ENCODE measurements at regions not wholly inside any gene's neighbourhood (a gene's known extent, or its start where the extent isn't known, plus 50 kb on each side); places are given as distances from the start of the nearest gene placed in this dataset.
"Not testable (repeated sequence)": the region's sequence is repeated elsewhere in the genome, so short reads cannot be mapped to it uniquely, and the experiment has no call there.

DNA sequence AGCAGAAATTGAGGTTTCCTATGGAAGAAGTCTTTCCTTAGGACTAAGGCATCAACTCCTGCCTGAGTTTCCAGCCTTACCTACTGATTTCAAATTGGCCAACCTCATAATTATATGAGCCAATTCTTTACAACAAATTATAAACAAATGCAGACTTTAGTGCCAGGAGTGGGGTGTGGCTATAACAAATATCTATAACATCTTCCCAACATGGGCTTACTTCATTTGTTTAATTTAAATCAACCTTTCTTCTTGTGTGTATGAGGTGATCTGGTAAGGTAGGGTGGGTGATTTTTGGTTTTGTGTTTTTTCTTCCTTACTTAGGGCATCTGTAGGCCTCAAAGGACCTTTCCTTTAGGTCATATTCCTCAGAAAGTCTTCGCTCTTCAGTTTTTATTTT is 354.9 kb downstream of the SHANK2 start:
- peaks cover 8% of the 10 kb centered on the region for H3K4me1 Mint-ChIP-seq (ENCODE audit: low read depth)
- no peak overlapping the region for H3K4me3 Mint-ChIP-seq (ENCODE audit: low read depth)
- TF ChIP-seq, protein P1, sequence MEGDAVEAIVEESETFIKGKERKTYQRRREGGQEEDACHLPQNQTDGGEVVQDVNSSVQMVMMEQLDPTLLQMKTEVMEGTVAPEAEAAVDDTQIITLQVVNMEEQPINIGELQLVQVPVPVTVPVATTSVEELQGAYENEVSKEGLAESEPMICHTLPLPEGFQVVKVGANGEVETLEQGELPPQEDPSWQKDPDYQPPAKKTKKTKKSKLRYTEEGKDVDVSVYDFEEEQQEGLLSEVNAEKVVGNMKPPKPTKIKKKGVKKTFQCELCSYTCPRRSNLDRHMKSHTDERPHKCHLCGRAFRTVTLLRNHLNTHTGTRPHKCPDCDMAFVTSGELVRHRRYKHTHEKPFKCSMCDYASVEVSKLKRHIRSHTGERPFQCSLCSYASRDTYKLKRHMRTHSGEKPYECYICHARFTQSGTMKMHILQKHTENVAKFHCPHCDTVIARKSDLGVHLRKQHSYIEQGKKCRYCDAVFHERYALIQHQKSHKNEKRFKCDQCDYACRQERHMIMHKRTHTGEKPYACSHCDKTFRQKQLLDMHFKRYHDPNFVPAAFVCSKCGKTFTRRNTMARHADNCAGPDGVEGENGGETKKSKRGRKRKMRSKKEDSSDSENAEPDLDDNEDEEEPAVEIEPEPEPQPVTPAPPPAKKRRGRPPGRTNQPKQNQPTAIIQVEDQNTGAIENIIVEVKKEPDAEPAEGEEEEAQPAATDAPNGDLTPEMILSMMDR (IDR thresholded peaks at IDR 0.05; ENCODE audit: unreplicated experiment): no peak
- DNase-seq (ENCODE audit: low spot score, unreplicated experiment): no peak
- no peak overlapping the region for H3K27ac Mint-ChIP-seq
- H3K27me3 Mint-ChIP-seq: no peaks in the 10 kb centered on the region
- peaks cover 11% of the 10 kb centered on the region for H3K36me3 Mint-ChIP-seq (ENCODE audit: insufficient read depth)
- peaks cover 6% of the 10 kb centered on the region for H3K9me3 Mint-ChIP-seq (ENCODE audit: low read depth)

- peaks cover 8% of the 10 kb centered on the region for H3K4me1 Mint-ChIP-seq (ENCODE audit: low read depth)
- peaks cover 9% of the 10 kb centered on the region for H3K36me3 Mint-ChIP-seq (ENCODE audit: insufficient read depth)
- H3K27ac Mint-ChIP-seq: no peak overlapping the region
- TF ChIP-seq, protein P1 (IDR thresholded peaks at IDR 0.05; ENCODE audit: unreplicated experiment): no peak
- no peak overlapping the region for H3K4me3 Mint-ChIP-seq (ENCODE audit: low read depth)
- DNase-seq (ENCODE audit: low spot score, unreplicated experiment): no peak
- no peaks in the 10 kb centered on the region for H3K27me3 Mint-ChIP-seq
- H3K9me3 Mint-ChIP-seq (ENCODE audit: low read depth): peaks cover 6% of the 10 kb centered on the region
Observed at GRCh38 chr11:70899616-70900015, 352.8 kb downstream of the SHANK2 start.

- Mint-ChIP-seq H3K9me3 (ENCODE audit: low read depth) (peaks cover 6% of the 10 kb centered on the region), H3K4me3 (ENCODE audit: low read depth) (no peak overlapping the region), H3K27ac (no peak overlapping the region), H3K36me3 (ENCODE audit: insufficient read depth) (peaks cover 13% of the 10 kb centered on the region), H3K4me1 (ENCODE audit: low read depth) (peaks cover 8% of the 10 kb centered on the region), H3K27me3 (no peaks in the 10 kb centered on the region)
- TF ChIP-seq, protein P1 (IDR thresholded peaks at IDR 0.05; ENCODE audit: unreplicated experiment): no peak
- no peak for DNase-seq (ENCODE audit: low spot score, unreplicated experiment)
Observed at GRCh38 chr11:70900540-70900939, 351.8 kb downstream of the SHANK2 start.

GRCh38 chr11:70901951-70902521 is 350.3 kb downstream of the SHANK2 start:
- Mint-ChIP-seq H3K4me1 (ENCODE audit: low read depth) (peaks cover 8% of the 10 kb centered on the region), H3K9me3 (ENCODE audit: low read depth) (peaks cover 6% of the 10 kb centered on the region), H3K4me3 (ENCODE audit: low read depth) (no peak overlapping the region), H3K27ac (no peak overlapping the region), H3K27me3 (no peaks in the 10 kb centered on the region), H3K36me3 (ENCODE audit: insufficient read depth) (peaks cover 13% of the 10 kb centered on the region)
- DNase-seq (ENCODE audit: low spot score, unreplicated experiment): no peak
- TF ChIP-seq, protein P1 (IDR thresholded peaks at IDR 0.05; ENCODE audit: unreplicated experiment): no peak

DNA sequence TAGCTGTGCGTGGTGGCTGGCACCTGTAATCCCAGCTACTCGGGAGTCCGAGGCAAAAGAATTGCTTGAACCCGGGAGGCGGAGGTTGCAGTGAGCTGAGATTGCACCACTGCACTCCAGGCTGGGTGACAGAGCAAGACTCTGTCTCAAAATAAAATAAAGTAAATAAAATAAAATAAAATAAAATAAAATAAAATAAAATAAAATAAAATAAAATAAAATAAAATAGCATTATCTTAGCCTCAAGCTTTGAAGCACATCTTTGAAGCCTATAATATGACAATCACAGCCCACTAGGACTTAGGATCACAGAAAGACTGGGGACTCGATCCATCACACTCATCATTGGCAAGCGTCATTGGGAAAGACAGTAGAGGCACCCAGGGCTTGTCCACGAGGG is 349.1 kb downstream of the SHANK2 start:
- H3K4me1 Mint-ChIP-seq (ENCODE audit: low read depth); DNase-seq (ENCODE audit: low spot score, unreplicated experiment); H3K27ac Mint-ChIP-seq; H3K27me3 Mint-ChIP-seq; H3K9me3 Mint-ChIP-seq (ENCODE audit: low read depth); H3K4me3 Mint-ChIP-seq (ENCODE audit: low read depth): not testable (repeated sequence)
- peaks cover 12% of the 10 kb centered on the region for H3K36me3 Mint-ChIP-seq (ENCODE audit: insufficient read depth)

DNA sequence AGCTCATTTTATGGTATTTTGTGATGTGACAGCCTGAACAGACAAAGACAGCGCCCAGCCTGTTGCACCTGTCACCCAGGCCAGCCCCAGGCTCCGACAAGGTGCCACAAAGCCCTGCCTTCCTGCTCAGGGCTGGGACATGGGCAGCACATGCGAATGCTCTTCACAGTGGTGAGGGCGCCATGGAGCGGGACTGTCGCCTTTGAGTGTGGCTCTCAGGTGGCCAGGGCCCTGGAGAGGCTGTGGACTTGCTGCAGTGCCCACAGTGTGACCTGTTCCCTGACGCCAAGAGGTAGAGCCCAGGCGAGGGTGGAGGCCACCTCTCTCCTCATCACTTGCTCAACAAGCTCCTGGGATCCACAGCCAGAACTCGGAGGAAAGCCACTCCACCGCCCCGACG is 346.3 kb downstream of the SHANK2 start:
- H3K4me1 Mint-ChIP-seq (ENCODE audit: low read depth): no peaks in the 10 kb centered on the region
- no peaks in the 10 kb centered on the region for H3K27me3 Mint-ChIP-seq
- H3K27ac Mint-ChIP-seq: no peak overlapping the region
- TF ChIP-seq, protein P1 (IDR thresholded peaks at IDR 0.05; ENCODE audit: unreplicated experiment): no peak
- no peak for DNase-seq (ENCODE audit: low spot score, unreplicated experiment)
- H3K4me3 Mint-ChIP-seq (ENCODE audit: low read depth): no peak overlapping the region
- no peaks in the 10 kb centered on the region for H3K9me3 Mint-ChIP-seq (ENCODE audit: low read depth)
- peaks cover 7% of the 10 kb centered on the region for H3K36me3 Mint-ChIP-seq (ENCODE audit: insufficient read depth)
